SK-N-SH treated with all-trans-retinoic acid at 6 μM for 48 hours (cell line): ENCODE measurements at regions not wholly inside any gene's neighbourhood (a gene's known extent, or its start where the extent isn't known, plus 50 kb on each side); places are given as distances from the start of the nearest gene placed in this dataset.

Experiments used
- ATAC-seq: fragments of 200-7000 bp; cut with Tn5 transposase; 3 replicates; pipeline ENCODE4 v1.9.1; 2020; ENCODE audit warnings: mild to moderate bottlenecking, moderate library complexity
- ARNTL ChIP-seq: fragments of 450-650 bp; formaldehyde crosslinking; IDR thresholded peaks from 2 replicates; pipeline ENCODE4 v1.5.0; 2020; ENCODE audit warnings: low read depth, mild to moderate bottlenecking, moderate library complexity, borderline replicate concordance
- BACH2 ChIP-seq: fragments of 250-450 bp; sonication (Bioruptor Pico); IDR thresholded peaks from 2 replicates; pipeline ENCODE4 v1.9.0; 2021; ENCODE audit warnings: mild to moderate bottlenecking, borderline replicate concordance
- CSDC2 ChIP-seq: fragments of 250-450 bp; sonication (Bioruptor Pico); IDR thresholded peaks from 2 replicates; pipeline ENCODE4 v1.5.0; 2020; ENCODE audit warnings: mild to moderate bottlenecking, moderate library complexity
- CSRNP3 ChIP-seq: fragments of 250-450 bp; sonication (Bioruptor Pico); IDR thresholded peaks from 2 replicates; pipeline ENCODE4 v1.5.1; 2021; ENCODE audit warnings: mild to moderate bottlenecking, moderate library complexity
- ESRRG ChIP-seq: fragments of 250-450 bp; sonication (Bioruptor Pico); IDR thresholded peaks from 2 replicates; pipeline ENCODE4 v1.6.1; 2021; ENCODE audit warnings: mild to moderate bottlenecking
- GLIS3 ChIP-seq: fragments of 250-450 bp; sonication (Bioruptor Pico); IDR thresholded peaks from 2 replicates; pipeline ENCODE4 v1.5.0; 2020; ENCODE audit warnings: mild to moderate bottlenecking, moderate library complexity
- ISL1 ChIP-seq: fragments of 250-450 bp; sonication (Bioruptor Pico); IDR thresholded peaks from 2 replicates; pipeline ENCODE4 v2.1.2; 2022; ENCODE audit warnings: mild to moderate bottlenecking, moderate library complexity
- OSR1 ChIP-seq: fragments of 250-450 bp; sonication (Bioruptor Pico); IDR thresholded peaks from 2 replicates; pipeline ENCODE4 v1.8.0; 2022; ENCODE audit warnings: moderate library complexity, mild to moderate bottlenecking, inconsistent platforms
- POU6F1 ChIP-seq: fragments of 250-450 bp; sonication (Bioruptor Pico); IDR thresholded peaks from 2 replicates; pipeline ENCODE4 v1.8.0; 2021; ENCODE audit warnings: low read depth, mild to moderate bottlenecking, moderate library complexity, borderline replicate concordance
- PPARA ChIP-seq: fragments of 250-450 bp; sonication (Bioruptor Pico); IDR thresholded peaks from 2 replicates; pipeline ENCODE4 v1.5.0; 2020; ENCODE audit warnings: mild to moderate bottlenecking, borderline replicate concordance
- RARB ChIP-seq: fragments of 250-450 bp; sonication (Bioruptor Pico); IDR thresholded peaks from 2 replicates; pipeline ENCODE4 v1.8.0; 2021; ENCODE audit warnings: mild to moderate bottlenecking, moderate library complexity
- SNAI2 ChIP-seq: fragments of 250-450 bp; sonication (Bioruptor Pico); IDR thresholded peaks from 2 replicates; pipeline ENCODE4 v1.5.0; 2020; ENCODE audit warnings: mild to moderate bottlenecking, moderate library complexity
- TCF4 ChIP-seq: fragments of 250-450 bp; sonication (Bioruptor Pico); IDR thresholded peaks from 2 replicates; pipeline ENCODE4 v1.8.0; 2021; ENCODE audit warnings: mild to moderate bottlenecking, moderate library complexity, borderline replicate concordance
- TOX ChIP-seq: fragments of 250-450 bp; sonication (Bioruptor Pico); IDR thresholded peaks from 2 replicates; pipeline ENCODE4 v1.8.0; 2021; ENCODE audit warnings: mild to moderate bottlenecking, moderate library complexity, borderline replicate concordance
- ZC3H10 ChIP-seq: fragments of 250-450 bp; sonication (Bioruptor Pico); IDR thresholded peaks from 2 replicates; pipeline ENCODE4 v1.5.1; 2021; ENCODE audit warnings: mild to moderate bottlenecking, moderate library complexity
- ZFP3 ChIP-seq: fragments of 250-450 bp; sonication (Bioruptor Pico); IDR thresholded peaks from 2 replicates; pipeline ENCODE4 v1.5.0; 2020; ENCODE audit warnings: mild to moderate bottlenecking, moderate library complexity
- ZFP30 ChIP-seq: fragments of 450-650 bp; formaldehyde crosslinking; IDR thresholded peaks from 2 replicates; pipeline ENCODE4 v1.5.0; 2022; ENCODE audit warnings: mild to moderate bottlenecking, moderate library complexity
- ZNF565 ChIP-seq: fragments of 450-650 bp; formaldehyde crosslinking; conservative IDR thresholded peaks from 2 replicates; pipeline ENCODE4 v1.5.0; 2020; ENCODE audit warnings: low read depth, mild to moderate bottlenecking, moderate library complexity
- ZNF70 ChIP-seq: fragments of 450-650 bp; formaldehyde crosslinking; IDR thresholded peaks from 2 replicates; pipeline ENCODE4 v1.5.0; 2020; ENCODE audit warnings: mild to moderate bottlenecking, moderate library complexity
- ZNF8 ChIP-seq: fragments of 450-650 bp; formaldehyde crosslinking; IDR thresholded peaks from 2 replicates; pipeline ENCODE4 v1.5.0; 2020; ENCODE audit warnings: mild to moderate bottlenecking, moderate library complexity
- TF ChIP-seq, protein P1 (sequence below): fragments of 250-450 bp; sonication (Bioruptor Pico); IDR thresholded peaks from 2 replicates; pipeline ENCODE4 v1.5.0; 2020; ENCODE audit warnings: mild to moderate bottlenecking, moderate library complexity
- TF ChIP-seq, protein P2 (sequence below): fragments of 250-450 bp; sonication (Bioruptor Pico); IDR thresholded peaks from 2 replicates; pipeline ENCODE4 v1.5.1; 2020; ENCODE audit warnings: low read depth, mild to moderate bottlenecking, moderate library complexity
- TF ChIP-seq, protein P3 (sequence below): fragments of 250-450 bp; sonication (Bioruptor Pico); IDR thresholded peaks from 2 replicates; pipeline ENCODE4 v1.8.0; 2020; ENCODE audit warnings: mild to moderate bottlenecking, moderate library complexity, borderline replicate concordance

- TF ChIP-seq ARNTL (CRISPR knock-in tag) (no peak), SNAI2 (no peak), CSDC2 (CRISPR knock-in tag) (no peak), BACH2 (CRISPR knock-in tag) (no peak), TOX (CRISPR knock-in tag) (no peak), ISL1 (no peak)
These were observed 617.4 kb downstream of the SOX6 start (continued) for GRCh38 chr11:15738931-15739330.

- no peak for TF ChIP-seq ISL1
- TF ChIP-seq ZNF8 (CRISPR knock-in tag) = no peak
- no peak for TF ChIP-seq TOX (CRISPR knock-in tag)
- TF ChIP-seq, protein P1, sequence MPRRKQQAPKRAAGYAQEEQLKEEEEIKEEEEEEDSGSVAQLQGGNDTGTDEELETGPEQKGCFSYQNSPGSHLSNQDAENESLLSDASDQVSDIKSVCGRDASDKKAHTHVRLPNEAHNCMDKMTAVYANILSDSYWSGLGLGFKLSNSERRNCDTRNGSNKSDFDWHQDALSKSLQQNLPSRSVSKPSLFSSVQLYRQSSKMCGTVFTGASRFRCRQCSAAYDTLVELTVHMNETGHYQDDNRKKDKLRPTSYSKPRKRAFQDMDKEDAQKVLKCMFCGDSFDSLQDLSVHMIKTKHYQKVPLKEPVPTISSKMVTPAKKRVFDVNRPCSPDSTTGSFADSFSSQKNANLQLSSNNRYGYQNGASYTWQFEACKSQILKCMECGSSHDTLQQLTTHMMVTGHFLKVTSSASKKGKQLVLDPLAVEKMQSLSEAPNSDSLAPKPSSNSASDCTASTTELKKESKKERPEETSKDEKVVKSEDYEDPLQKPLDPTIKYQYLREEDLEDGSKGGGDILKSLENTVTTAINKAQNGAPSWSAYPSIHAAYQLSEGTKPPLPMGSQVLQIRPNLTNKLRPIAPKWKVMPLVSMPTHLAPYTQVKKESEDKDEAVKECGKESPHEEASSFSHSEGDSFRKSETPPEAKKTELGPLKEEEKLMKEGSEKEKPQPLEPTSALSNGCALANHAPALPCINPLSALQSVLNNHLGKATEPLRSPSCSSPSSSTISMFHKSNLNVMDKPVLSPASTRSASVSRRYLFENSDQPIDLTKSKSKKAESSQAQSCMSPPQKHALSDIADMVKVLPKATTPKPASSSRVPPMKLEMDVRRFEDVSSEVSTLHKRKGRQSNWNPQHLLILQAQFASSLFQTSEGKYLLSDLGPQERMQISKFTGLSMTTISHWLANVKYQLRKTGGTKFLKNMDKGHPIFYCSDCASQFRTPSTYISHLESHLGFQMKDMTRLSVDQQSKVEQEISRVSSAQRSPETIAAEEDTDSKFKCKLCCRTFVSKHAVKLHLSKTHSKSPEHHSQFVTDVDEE (CRISPR knock-in tag) = no peak
- no peak for TF ChIP-seq ZNF565 (CRISPR knock-in tag)
- TF ChIP-seq ZFP3 (CRISPR knock-in tag) = no peak
- ATAC-seq = no peak
These were observed 613.5 kb downstream of the SOX6 start for GRCh38 chr11:15742626-15743519.

- no peak for TF ChIP-seq ZNF565 (CRISPR knock-in tag)
- no peak for TF ChIP-seq ZC3H10 (CRISPR knock-in tag)
- no peak for TF ChIP-seq TCF4 (CRISPR knock-in tag)
- TF ChIP-seq OSR1 (CRISPR knock-in tag) = no peak
- no peak for TF ChIP-seq GLIS3 (CRISPR knock-in tag)
- no peak for TF ChIP-seq ZFP30
- no peak for TF ChIP-seq RARB (CRISPR knock-in tag)
- no peak for TF ChIP-seq BACH2 (CRISPR knock-in tag)
These were observed 611.7 kb downstream of the SOX6 start for GRCh38 chr11:15744693-15745092.

DNA sequence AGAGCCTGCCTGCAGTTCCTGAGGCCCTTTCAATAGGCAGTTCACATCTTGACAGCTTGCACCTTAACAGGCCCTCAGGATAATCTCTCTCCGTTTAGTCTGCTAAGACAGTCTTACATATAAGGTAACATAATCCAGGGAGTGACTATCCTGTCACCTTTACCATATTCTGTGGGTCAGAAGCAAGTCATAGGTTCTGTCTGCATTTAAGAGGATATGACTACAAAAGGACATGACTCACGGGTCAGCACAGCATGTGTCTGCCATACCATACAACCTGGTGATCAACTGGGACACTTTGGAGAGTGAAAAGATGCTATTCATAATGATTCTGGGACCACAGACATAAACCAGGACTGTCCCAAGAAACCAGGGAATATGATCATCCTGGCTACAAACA is 611.1 kb downstream of the SOX6 start:
- ATAC-seq = no peak
- TF ChIP-seq POU6F1 (CRISPR knock-in tag) (no peak), RARB (CRISPR knock-in tag) (no peak), ZFP3 (CRISPR knock-in tag) (no peak), ARNTL (CRISPR knock-in tag) (no peak), ESRRG (CRISPR knock-in tag) (no peak), ZC3H10 (CRISPR knock-in tag) (no peak), ZNF565 (CRISPR knock-in tag) (no peak), ZNF8 (CRISPR knock-in tag) (no peak), CSDC2 (CRISPR knock-in tag) (no peak), ZNF70 (no peak), ZFP30 (no peak)
- TF ChIP-seq, protein P2, sequence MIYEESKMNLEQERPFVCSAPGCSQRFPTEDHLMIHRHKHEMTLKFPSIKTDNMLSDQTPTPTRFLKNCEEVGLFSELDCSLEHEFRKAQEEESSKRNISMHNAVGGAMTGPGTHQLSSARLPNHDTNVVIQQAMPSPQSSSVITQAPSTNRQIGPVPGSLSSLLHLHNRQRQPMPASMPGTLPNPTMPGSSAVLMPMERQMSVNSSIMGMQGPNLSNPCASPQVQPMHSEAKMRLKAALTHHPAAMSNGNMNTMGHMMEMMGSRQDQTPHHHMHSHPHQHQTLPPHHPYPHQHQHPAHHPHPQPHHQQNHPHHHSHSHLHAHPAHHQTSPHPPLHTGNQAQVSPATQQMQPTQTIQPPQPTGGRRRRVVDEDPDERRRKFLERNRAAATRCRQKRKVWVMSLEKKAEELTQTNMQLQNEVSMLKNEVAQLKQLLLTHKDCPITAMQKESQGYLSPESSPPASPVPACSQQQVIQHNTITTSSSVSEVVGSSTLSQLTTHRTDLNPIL (CRISPR knock-in tag) = no peak
- TF ChIP-seq, all 23 proteins: peak for 0

More at GRCh38 chr11:15744693-15745092, 611.7 kb downstream of the SOX6 start:
- ATAC-seq = no peak

DNA sequence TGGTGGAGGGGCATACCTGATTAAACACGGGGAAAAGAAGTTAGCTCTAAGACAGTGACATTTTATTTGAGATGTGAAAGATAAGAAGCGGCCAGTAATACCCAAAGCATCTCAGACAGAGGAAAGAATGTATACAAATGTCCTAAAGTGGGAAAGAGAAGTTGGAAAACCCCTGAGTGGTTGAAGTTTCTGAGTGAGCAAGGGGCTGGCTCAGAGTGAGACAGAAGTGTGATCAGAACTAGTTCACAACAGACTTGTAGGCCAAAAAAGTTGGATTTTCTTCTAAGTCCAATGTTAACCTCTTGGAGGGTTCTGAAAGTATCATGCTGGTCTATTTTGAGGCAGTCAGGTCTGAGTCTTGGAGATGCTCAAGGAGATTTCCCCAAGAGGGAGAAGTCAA is 608.7 kb downstream of the SOX6 start:
- no peak for ATAC-seq
- TF ChIP-seq CSRNP3 (CRISPR knock-in tag) = no peak
- no peak for TF ChIP-seq SNAI2
- no peak for TF ChIP-seq ZFP3 (CRISPR knock-in tag)
- no peak for TF ChIP-seq ZNF565 (CRISPR knock-in tag)
- TF ChIP-seq ARNTL (CRISPR knock-in tag) = no peak
- TF ChIP-seq CSDC2 (CRISPR knock-in tag) = no peak
- TF ChIP-seq PPARA (CRISPR knock-in tag) = no peak
- TF ChIP-seq ZNF70 = no peak
- no peak for TF ChIP-seq ZFP30
- TF ChIP-seq, protein P3, sequence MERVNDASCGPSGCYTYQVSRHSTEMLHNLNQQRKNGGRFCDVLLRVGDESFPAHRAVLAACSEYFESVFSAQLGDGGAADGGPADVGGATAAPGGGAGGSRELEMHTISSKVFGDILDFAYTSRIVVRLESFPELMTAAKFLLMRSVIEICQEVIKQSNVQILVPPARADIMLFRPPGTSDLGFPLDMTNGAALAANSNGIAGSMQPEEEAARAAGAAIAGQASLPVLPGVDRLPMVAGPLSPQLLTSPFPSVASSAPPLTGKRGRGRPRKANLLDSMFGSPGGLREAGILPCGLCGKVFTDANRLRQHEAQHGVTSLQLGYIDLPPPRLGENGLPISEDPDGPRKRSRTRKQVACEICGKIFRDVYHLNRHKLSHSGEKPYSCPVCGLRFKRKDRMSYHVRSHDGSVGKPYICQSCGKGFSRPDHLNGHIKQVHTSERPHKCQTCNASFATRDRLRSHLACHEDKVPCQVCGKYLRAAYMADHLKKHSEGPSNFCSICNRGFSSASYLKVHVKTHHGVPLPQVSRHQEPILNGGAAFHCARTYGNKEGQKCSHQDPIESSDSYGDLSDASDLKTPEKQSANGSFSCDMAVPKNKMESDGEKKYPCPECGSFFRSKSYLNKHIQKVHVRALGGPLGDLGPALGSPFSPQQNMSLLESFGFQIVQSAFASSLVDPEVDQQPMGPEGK (CRISPR knock-in tag) = no peak
- no peak for TF ChIP-seq GLIS3 (CRISPR knock-in tag)
- no peak for TF ChIP-seq TCF4 (CRISPR knock-in tag)
- no peak for TF ChIP-seq ISL1
- no peak for TF ChIP-seq ZNF8 (CRISPR knock-in tag)
